Activated CD8-positive, alpha-beta memory T cell treated with anti-CD3 and anti-CD28 coated beads for 4 hours (primary cell): ENCODE measurements at regions not wholly inside any gene's neighbourhood (a gene's known extent, or its start where the extent isn't known, plus 50 kb on each side); places are given as distances from the start of the nearest gene placed in this dataset.

Experiments
- DNase-seq, 2 donors: peaks; one replicate each; pipeline ENCODE4 v3.0.0-alpha.2; 2020; ENCODE audit warnings: low read depth in 2 of 2

DNA sequence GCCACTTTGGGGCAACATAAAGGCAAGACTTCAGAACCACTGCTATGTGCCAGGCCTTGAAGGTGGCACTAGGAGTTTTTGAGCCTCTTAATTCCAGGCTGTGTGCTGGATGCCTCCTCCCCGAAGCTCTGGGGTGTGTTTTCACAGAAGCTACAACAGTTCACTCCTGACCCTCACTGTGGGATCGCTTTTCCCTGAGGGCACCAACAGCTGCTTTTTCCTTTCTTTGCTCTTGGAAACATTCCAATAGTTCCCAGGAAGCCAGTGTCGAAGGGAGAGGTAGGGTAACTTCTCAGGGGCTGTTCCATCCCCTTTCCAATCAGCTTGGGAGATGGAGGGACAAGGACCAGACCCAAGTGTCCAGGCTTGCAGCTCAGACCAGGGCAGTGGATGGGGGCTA, 153.4 kb downstream of the C1orf94 start:
- no peak for DNase-seq

GRCh38 chr1:34331020-34331926, 154.6 kb downstream of the C1orf94 start:
- DNase-seq = no peak

DNA sequence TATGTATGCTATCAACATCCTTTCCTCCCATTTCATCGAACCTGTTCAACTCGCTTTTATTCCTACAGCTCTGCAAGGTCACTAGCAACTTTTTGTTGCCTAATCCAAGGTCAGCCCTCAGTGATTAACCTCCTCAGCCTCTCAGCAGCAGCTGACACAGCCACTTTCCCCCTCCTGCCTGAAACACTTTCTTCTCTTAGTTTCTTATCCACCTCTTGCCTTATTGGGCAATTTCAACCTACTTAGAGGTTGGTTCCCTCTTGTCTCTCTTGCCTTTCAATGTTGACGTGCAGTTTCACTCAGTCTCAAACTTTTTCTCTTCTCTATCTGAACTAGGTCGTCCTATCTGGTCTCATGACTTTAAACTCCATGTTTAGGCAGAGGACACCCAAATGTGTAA, 156.3 kb downstream of the C1orf94 start:
- no peak for DNase-seq

DNA sequence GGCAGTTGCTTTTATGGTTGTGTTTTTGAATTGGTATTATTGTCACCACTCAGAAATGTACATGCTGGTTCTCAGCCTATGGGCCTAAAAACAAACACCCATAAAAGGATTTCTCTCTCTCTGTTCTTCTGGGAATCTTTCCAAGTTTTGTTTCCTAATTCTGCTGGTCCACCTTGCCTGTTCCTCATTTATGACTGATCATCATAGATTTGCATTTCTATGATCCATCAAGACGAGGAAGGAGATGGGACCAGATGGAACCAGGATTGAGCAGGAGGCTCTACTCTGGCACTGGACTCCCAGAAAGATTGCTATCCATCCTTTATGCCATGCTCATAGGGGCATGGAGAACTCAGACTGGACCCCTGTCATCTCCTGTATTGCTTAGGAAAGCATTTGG, 162.2 kb downstream of the C1orf94 start:
- no peak for DNase-seq

- no peak for DNase-seq
These were observed 165.2 kb downstream of the C1orf94 start for GRCh38 chr1:34341896-34342295.

DNA sequence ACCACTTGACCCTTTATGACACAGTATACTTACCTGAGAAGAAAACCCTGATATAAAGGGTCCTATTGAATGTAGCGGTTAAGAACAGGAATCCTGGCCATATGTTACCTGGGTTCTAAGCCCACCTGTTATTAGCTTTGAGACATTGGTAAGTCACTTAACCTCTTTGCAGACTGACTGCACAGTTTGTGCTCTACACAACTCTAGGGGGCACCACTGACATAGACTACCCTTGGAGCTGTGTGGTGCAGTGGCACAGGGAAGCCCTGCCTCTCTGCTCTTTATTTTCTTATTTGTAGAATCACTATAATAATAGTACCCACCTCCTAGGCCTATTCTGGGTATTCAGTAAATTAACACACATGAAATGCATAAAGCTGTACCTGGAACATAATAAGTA, 165.6 kb downstream of the C1orf94 start:
- no peak for DNase-seq

DNA sequence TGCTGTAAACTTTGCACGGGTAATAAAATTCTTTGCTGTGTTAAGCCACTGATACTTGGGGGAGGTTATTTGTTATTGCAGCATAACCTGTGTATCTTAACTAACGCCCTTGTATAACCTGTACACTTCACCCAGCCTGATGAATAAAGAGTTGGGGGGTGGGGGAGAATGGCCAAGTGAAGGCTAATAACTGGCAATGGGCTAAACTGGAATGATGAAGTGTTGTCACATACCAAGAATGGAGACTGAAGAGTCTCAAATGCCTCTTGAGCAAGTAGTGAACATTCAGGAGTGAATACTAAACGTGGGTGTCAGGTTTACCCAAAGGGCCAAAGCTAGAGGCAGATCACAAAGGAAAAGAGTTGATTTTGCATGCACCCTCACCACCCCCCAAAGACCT, 169.4 kb downstream of the C1orf94 start:
- DNase-seq = no peak

DNA sequence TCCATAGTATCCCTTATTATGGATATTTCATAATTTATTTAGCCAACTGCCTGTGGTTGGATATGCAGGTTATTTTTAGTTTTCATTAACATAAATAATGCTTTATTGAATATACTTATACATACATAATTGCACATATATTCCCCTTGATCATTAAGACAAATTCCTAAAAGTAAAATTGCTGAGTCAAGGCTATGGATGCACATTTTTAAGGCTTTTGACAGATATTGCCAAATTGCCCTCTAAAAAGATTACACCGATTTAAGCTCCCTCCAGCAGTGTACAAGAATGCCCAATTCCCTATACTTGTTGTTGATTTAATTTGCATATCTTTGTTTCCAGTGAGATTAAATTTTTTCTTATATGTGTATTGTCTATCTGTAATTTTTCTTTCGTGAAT, 176.7 kb downstream of the C1orf94 start:
- DNase-seq = no peak

GRCh38 chr1:34354367-34354766, 177.7 kb downstream of the C1orf94 start:
- no peak for DNase-seq

DNA sequence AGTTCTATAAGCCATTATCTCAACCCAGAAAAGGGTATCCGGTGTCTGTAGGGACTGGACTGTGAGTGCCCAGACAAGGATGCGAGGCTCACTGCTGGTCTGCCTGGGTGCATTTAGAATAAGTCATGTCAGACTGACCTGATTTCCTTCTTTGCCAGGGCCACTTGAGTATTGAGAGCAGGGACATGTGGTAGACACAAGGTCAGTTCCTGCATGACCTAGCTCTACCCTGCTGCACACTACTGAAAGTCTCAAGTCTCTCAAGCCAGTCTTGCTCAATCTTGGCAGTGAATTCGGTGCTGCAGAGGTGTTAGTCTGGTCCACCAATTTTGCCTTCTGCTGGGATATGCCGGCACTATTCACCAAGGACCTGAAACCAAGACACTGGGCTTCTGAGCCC, 180.1 kb downstream of the C1orf94 start:
- no peak for DNase-seq

DNA sequence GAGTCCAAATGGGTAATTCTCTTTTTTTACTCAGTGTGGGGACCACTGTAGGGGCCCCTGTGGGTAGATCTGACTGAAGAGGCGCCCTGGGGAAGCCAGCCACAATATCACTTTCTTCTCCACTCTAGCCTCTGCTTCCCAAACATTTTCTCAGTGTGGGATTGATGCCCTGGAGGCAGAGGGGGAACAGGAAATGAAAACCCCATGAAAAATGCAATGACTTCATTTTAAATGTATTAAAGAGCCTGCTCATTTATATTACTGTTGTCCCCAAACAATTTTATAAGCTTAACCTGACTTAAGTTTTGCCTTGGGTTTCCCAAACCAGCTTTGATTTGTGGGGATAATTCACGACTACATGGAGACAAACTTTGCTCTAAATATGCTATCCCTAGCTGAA, 181.9 kb downstream of the C1orf94 start:
- no peak for DNase-seq

DNA sequence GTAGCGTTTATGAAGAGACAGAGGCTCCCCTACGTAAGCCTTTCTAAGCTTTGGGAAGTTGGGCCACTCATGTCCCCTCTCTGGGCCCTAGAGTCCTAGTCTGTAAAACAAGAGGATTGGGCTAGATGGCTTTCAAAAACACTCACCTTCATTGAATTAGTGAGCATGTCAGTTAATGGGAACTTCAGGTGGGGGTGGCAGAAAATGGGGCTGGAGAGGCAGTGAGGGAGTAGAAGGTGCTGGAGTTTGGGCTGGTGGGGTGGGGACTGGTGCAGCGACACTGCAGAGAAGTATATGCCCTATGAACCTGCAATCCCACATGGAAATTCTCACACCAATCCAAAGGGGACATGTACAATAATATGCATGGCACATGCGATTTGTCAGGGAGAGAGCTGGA, 182.7 kb downstream of the C1orf94 start:
- DNase-seq = no peak

DNA sequence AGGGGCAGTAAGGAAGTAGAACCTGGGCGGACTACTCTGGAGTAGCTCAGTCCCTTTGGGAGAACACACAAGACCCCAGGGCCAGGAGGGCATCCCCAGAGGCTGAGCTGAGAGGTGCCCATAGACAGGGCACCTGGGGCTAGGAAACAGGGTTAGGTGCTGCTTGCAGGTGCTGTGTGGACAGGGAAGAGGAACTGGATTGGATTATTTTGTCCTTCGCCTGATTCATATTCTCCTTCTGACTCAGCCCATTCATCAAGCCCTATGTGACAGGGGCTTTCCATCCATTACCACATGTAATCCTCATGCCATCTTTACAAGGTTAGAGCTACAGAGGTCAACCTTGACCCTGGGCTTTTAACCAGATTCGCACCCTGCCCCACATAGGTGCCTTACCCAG, 183.9 kb downstream of the C1orf94 start:
- no peak for DNase-seq

GRCh38 chr1:34361121-34361520, 184.4 kb downstream of the C1orf94 start:
- no peak for DNase-seq

DNA sequence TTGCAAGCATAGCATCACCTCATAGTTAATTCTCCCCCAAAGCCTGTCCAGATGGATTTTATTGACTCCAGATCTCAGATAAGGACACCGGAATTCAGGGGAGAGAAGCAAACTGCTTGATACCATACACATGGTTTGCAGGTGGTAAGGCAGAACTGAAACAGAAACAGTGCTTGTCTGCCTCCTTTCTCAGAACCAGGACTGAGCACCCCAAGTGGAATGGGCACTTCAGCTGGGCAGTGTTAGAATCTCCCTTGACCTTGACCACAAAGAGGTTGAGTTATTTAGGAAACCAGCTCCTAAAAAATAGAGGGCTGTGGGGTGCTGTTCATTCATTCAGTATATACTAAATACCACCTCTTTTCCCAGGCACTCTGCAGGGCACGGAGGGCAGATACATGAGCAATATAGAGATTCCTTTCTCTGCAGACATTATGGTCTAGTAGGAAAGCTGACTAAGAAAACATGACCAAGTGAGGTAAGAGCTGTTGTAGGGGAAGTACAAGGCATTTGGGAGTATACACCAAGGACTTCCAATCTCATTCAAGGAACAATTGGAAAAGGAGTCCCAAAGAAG, 185.2 kb downstream of the C1orf94 start:
- DNase-seq = no peak

- no peak for DNase-seq
These were observed 186.2 kb downstream of the C1orf94 start for GRCh38 chr1:34362949-34363348.

- no peak for DNase-seq
These were observed 186.7 kb downstream of the C1orf94 start for GRCh38 chr1:34363447-34363846.

GRCh38 chr1:34363915-34364314, 187.2 kb downstream of the C1orf94 start:
- no peak for DNase-seq

DNA sequence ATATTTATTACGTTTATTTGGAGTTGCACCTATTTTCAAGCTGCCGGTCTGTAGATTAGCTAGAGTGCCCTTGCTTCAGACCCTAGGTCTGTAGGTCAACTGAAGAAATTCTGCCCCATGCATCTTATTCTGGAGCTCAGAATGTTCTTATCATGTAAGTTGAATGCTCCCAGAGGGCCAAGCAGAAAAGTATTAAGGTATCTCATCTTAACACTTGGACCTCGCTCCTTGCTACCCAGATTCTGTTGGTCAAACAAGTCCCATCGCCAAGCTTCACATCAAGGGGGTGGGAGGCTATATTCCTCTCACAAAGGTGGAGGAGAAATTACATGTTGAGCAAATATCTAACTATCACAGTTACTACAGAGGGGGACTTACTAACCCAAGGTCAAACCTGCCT, 187.7 kb downstream of the C1orf94 start:
- DNase-seq = no peak

- no peak for DNase-seq
These were observed 188.6 kb downstream of the C1orf94 start for GRCh38 chr1:34365295-34365694.

DNA sequence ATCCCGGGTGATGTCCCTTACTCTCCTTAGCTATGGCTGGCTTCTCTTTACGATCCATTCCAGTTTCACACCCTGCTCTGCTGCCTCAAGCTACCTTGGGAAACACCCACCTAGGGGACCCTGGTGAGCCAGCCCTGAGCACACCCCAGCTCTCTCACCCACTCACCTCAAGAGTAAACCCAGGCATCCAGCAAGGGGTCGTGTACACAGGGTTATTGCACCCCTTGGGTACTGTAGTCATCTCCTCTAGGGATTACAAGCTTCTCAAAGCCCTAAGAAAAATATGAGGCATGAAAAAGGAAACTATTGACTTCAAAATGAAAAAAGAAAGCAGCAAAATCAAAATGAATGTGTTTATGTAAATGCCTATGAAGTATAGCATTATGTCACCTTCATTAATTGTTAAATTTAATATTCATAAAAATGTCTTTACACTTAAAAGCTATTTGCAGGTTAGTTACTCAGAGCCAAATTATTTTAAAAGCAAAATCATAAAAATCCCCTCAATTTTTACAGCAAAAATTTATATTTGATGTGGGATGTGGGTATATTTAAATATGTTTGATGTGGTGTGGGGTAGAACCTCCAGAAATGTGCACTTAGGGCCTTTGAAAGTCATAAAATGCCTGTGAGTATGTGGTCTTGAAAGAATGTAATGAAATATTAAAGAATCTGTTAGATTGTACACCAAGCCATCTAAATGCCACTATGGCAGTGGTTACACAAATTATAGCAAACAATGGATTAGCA, 190.3 kb downstream of the C1orf94 start:
- DNase-seq = no peak

DNA sequence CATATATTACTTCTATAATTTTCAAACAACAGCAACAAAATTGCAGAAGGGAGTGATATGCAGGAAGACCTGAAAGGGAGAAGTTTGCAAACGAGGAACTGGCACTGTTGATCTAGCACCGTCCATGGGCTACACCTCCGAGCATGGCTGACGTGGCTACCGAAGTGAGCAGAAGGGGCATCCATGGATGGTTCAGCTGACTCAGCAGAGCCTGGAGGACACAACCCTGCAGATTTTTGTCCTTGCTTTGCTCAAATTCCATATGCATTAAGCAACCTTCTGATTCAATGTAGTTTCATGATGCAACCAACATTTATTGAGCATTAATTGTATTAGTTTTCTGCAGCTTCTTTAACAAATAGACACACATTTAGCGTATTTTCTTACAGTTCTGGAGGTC, 191.2 kb downstream of the C1orf94 start:
- DNase-seq = no peak
